HG02840 (cell line): ENCODE measurements at regions not wholly inside any gene's neighbourhood (a gene's known extent, or its start where the extent isn't known, plus 50 kb on each side); places are given as distances from the start of the nearest gene placed in this dataset.

ENCODE experiments used
- ATAC-seq: cut with Tn5 transposase; IDR thresholded peaks from one replicate; pipeline ENCODE4 v1.9.1; 2021; ENCODE audit warnings: mild to moderate bottlenecking, moderate library complexity, moderate number of reproducible peaks; ENCODE audit not compliant: unreplicated experiment, low FRiP score

DNA sequence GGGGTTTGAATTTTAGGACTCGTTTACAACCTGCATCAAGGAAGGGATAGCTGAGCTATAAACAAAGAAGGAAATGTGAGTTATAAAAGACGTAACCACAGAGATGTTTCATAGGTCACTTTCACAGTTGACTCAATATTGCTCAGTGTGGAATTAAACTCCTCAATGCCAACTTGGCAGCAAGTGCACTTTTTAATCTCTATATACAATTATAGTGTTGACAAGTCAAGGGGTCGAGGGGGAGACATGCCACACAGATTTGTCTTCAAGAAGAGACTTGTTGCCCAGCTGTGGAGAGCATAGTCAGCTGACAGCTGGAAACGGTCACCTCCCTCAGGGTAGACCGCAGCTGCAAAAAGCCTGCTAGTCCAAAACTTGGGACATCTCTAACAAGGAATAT is 163.4 kb upstream of the DMAC1 start:
- ATAC-seq: no peak

DNA sequence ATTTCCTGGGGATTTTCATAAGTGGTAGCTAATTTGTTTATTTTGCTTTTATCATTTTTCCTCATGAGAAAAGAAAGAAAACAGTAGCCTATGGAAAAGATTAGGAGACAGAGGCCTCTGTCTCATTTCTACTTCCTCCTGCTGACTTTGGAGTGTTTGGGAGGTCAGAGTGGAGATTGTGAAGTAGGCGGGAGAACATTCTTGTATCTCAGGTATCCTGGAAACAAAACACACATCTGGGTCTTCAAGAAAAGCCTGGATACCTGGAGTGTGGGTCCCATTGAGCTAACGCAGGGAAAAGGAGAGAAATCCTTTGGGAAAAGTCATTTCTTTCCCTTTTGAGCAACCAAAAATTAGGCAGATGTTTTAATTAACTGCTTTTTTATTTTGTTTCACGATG is 161.5 kb upstream of the DMAC1 start:
- no peak for ATAC-seq

DNA sequence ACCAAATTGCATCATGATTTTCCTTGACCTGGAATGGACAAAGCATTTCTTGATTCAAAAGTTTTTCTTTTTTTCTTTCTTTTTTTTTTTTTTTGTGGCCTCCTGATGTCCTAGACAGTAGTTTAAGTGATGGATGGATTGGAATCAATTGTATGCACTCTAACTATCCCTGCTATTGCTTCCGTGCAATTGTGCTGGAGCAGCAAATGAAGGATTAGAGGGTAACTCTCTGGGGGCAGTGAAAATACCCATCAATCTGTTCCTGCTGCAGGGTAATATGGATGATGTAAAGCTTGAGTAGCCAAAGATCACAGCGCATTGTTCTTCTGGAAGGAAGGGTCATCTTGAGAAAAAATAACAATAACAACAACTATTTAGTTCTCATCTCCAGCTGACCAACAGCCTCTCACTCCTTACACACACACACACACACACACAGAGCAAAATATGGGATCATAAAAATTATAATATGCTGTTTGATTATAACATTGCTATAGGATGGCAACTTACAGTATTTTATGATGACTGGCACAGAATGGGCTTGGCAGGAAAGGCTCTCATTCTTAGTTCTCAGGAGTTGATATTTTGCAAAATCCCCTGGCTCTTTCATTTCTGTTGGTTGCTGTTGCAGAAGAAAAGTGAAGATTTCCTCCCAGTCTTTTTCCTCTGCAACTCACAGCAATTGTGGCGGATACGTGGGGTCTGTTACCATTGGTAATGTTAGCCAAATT is 160.9 kb upstream of the DMAC1 start:
- ATAC-seq: no peak

DNA sequence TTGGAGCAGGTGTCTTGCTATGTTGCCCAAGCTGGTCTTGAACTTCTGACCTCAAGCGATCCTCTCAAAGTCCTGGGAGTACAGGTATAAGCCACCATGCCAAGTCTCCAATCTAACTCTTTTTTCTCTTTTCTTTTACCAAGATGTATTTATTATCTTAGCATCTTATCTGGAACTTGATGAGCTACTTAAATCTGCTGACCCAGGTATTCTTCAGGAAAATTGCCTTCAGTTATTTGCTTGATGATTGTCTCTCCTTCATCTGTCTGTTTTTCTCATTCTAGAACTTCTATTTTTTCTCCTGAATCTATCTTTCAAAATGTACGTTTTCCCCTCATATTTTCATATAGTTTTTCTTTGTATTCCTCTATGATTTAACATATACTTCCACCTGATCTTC is 158.2 kb upstream of the DMAC1 start:
- ATAC-seq: no peak

DNA sequence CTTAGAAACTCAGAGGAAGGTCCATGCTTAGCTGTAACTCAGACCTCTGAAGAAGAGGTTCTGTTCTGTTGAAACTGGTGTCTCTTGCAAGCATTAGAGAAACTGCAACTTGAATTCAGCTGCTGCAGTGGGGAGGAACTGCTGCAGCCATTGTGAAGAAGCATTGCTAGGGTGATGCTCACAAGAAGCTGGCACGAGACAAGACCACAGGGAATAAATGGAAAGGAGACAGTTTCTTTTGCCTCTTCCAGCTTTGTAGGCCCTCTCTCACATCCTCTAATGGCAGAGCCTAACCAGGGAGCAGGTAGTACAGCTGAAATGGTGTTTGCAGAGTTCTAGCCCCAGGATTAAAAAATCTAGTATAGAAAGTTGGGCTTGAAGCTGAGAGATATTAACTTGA is 148.0 kb upstream of the DMAC1 start:
- no peak for ATAC-seq

DNA sequence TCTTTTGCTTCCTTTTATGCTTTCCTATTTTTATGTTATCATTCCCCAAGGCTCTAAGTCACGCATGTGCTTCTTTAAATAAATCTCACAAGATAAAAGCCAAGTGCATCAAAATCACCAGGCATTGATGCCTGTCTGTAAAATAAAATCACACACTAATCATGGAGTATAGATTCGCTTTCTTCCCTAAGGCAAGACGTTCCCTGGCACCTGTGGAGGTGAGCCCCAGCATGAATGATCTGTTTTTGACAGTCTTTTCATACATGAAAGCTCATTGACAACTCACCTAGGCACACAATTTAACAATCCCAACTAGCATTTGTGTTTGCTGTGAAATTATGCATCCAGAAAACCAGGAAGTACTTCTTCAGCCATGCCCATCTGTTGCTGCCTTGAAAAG is 146.9 kb upstream of the DMAC1 start:
- ATAC-seq: no peak

DNA sequence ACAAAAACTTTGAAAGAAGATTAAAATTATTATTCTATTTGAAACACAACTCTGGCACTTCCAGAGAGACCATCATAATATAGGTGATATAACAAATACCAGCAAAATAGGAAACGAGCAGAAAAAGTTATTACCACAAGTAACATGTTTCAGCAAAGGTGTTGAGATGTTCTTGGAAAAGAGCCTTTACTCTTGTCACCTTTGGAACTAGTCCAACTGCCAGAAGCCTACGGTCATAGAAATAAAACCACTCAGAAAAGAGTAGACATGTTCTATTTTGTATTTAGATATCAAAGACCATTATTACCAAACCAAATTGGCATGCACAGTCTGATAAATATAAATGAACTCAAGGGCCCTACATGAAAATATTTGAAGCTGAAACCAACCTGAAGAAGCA is 145.0 kb upstream of the DMAC1 start:
- no peak for ATAC-seq

DNA sequence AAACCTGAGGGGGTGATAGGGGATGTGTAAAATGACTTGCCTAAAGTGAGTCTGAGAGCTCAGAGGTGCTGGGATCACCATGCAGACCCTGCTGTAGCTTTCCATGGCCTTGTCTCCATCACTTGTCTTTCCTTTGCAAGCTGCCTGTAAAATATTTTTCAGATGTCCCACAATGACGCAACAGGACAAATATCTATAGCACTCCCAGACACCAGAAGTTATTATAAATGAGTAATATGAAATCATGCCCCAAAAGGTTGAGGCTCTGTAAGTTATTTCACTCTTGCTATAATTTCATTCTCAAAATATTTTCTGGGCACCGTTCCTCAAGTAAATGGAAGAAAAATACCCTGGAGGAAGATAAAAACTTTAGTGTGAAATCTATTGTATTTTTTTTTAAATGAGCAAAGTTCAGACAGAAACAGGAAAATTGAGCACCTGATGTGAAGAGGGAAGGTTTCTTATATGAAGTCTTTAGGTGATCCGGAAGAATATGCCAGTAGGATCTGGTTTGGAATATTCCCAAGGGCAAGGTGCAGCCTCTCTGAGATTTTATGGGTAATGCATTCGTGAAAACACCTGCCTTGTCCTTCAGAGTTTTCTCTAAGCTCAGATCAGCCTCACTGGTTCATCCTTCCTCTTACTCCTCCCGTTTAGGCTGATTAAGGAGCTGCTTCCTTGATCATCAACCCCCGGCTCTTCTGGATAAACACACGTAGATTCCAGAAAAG is 138.3 kb upstream of the DMAC1 start:
- no peak for ATAC-seq

DNA sequence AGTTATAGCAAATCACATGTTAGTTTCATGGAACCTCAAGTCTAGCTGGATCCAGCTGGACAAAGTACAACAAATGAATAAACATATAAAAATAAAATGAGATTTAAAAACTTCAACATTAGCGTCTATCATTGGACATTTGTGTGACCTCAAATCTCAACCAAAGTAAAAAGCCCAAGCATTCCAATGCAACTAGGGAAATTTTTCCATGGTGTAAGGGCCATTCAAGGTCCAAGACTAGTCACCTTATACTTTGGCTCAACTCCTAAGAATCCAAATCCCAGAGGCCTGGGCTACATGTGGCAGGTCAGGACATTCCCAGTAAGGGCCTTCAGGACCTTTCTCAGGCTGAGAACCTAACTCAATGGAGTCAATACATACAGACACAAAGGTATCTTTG is 137.4 kb upstream of the DMAC1 start:
- no peak for ATAC-seq

DNA sequence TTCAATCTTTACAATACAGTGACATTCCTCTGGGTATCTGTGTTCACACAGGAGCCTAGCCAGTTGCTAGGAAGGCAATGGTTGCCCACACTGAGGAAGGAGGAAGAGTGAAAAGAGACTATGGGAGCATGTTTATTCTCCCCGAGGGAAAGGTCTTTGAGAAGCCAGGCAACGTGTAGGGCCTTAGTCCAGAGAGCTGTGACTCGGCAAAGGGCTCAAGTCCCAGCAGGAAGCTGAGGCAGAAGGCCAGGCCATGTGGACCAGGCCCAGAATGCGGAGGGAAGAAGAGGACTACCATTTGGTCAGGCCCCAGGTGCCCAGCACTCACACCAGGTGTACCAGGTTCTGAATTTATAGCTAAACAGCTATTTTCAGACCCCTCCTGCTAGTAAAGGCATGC is 136.6 kb upstream of the DMAC1 start:
- ATAC-seq: no peak

DNA sequence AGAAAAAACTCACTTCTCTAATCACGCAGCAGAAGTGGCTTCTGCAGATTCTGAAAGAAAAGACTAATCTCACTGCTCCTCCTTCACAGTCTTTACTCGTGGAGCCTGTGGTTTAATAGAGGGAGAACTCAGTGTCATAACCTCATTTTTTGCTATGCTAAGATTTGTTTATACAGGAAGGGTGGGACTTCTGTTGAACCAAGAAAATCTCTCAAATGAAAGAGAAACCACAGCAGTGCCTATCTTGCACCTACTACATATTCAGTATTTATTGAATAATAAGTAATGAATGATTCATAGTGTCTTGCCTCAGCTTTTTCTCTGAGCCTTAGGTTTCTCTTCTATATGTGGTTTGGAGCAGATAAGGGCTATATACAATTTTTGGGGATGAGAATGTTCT is 136.1 kb upstream of the DMAC1 start:
- ATAC-seq: no peak

DNA sequence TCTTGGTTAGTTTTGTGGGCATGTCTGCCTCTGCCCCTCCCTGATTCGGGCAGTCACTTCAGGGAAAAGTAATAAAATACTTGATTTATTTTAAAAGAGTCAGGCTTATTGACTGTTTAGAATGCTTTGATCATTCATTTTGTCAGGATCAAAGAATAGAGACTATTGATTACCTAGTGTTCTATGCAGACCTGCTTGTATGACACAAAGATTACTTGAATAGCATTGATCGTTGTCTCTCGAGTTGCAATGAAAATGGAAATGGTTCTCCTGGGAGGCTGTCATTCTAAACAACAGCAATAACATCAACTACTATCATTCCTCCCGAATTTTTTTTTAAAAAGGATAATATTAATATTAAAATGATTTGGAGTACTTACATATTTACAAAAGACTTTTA is 133.2 kb upstream of the DMAC1 start:
- ATAC-seq: no peak

DNA sequence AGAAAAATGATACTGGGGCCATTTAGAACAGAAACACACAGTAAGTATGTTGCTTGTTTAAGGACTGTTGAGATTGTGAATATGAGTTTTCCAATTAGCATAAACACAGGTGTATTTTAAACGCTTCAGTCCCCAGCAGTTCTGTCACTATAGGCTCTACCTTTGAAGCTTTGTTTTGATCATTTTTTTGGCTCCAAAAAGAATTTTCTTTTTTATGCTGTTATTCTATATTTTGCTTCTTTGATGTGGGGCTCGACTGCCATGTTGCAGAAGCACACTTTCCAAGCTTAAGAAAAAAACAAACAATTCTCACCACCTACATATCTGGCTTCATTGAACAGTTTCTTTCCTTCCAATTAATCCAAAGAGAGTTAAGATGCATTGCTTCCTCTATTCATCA is 131.0 kb upstream of the DMAC1 start:
- no peak for ATAC-seq

DNA sequence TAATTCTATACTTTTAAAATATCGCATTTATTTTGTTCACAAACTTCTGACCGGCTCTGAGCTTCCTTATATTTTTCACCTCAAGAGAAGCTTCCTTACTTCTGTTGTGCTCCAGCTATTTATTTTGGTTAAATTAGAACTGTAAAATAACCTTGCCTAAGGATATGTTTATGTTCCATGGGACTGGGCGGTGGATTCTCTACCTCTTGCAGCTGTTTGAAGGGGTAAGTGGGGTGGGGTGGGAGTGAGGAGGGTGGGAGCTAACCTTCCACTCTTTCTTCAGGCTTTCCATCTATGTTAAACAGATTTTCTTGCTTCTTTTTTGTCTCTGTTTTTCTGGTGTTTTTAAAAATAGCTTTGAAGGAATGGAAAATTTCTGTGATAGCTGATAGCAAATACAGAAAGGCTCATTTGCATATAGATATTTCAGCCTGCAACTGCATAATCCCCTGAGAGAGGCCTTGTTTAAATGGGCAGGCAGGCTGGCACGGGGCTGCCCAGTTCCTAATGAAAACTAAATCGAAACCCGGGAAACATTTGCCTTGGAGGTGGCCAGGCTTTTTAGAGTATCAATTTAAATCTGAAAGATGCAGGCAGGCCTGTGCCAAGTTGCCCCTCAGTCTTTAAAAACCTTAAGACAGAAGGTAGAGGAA is 122.1 kb upstream of the DMAC1 start:
- ATAC-seq: no peak

DNA sequence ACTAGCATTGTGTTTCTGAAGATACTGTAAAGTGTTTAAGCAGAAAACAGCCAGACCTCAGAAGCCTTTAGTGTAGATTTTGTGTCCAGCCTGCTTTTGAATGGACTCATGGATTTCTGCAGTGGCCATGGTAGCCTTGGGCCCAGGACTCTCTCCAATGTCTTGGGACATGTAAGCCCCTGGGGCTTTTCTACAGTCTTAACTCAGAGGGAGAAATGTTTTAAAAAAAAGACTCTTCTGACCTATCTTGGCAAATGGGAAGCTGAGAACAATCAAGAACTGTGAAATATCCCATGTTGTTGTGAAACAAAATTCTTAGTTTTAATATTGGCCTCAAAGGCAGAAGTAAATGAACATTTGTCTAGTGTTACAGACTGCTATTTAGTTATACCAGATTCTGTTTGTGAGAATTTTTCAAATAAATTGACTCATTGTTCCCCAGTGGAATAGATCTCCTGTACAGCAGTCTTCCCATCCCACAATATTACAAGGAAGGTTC is 112.5 kb upstream of the DMAC1 start:
- ATAC-seq: no peak

DNA sequence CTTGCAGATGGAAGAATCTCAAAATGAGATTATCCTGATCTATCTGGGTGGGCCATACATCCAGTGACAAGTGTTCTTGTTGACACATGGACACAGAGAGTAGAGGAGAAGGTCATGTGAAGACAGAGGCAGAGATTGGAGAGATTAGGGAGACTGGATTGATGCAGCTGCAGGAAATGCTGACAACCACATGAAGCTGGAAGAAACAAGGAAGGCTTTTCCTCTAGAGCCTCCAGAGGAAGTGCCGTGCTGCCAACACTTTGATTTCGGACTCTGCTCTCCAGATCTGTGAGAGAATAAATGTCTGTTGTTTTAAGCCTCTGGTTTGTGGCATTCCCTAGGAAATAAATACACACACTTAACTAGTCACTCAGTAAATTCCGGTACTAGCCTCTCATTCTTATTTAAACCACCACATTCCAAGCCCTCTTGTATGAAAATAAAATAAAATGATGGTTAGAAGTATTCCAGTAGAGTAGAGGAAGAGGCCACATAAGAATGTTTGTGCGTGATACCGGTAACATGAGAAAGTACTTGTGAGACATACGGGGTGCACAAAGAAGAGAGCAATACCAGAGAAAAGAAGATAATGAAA is 110.9 kb upstream of the DMAC1 start:
- ATAC-seq: no peak

DNA sequence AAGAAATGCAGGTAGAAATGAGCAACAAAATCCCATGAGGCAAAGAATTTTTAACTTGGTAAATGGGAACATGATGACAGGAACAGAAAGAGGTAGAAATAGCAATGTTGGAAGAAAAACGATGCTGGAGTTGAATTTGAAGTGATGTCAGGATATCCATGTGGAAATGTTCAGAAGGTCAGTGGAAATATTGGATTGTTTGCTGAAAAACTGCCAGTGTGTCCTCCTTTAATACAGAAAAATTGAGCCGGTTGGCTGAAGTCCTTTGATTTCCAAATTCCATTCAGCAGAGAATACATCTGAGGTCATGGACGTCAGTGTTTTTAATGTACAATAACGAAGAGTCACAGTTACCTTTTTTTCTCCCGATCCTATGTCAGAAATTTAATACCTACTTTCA is 110.0 kb upstream of the DMAC1 start:
- ATAC-seq: no peak

DNA sequence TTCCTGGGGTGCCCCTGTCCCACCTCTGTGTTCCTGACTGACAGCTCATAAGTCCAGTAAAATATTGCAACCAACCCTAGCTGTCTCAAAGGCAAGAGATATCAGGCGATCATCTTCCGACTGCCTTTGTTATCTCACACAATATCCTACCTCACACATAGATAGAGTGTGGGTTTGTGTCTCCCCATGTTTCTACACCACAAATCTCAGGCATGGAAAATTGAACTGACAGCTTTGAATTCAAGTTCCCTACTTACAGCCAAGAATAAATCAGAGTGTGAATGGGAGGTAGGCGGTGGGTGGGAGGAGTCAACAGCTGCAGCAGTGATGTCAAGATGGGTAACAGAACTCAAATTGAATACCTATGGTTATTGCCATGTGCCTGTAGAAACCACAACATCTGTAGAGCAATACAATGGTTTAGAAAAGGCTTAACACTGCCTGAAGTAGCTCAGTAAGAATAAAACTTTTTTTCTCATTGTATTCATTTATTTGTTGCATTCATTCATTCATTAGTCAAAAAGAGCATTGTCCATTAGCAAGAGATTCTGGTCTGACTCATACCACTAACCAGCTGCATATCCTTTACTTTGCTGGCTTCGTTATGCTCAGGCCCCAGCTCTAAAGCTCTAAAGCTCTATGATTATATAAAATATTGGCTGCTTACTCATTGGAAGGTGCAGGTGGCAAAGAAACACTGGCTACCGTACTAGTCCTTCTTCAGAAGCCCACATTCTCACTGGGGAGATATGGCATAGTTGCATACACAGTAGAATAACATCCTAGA is 108.2 kb upstream of the DMAC1 start:
- no peak for ATAC-seq

DNA sequence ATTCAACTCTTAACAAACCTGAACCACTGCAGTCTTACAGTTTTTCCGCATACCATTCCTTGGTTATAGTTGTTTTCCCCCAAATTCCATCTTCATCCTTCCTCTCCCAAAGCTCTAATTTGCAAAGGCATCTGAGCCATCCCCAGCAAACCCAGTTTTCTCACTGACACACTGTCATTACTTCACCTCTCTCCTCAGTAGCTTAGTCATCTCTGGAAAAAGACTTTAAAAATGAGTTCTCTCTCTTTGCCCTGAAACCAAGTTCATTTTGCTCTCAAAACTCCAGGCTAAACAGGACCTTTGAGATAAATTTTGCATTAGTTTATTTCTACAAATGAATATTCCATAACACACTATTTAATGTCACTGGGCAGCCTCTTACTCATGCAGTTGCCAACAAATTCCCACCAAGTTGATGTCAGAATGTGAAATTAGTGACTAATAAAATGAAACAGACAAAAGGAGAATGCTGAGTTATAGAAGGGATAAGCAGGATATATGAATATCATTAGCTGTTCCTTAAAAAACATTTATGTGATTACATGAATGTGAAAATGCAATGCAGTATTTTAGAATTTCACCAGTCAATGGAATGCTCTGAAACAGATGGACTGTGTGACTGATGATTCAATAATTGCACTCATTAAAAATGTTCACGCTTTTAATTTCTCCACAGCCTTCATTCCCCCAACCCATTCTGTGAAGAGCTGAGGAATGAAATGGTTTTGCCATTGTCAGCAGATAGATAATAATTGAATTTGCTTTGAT is 107.4 kb upstream of the DMAC1 start:
- no peak for ATAC-seq

DNA sequence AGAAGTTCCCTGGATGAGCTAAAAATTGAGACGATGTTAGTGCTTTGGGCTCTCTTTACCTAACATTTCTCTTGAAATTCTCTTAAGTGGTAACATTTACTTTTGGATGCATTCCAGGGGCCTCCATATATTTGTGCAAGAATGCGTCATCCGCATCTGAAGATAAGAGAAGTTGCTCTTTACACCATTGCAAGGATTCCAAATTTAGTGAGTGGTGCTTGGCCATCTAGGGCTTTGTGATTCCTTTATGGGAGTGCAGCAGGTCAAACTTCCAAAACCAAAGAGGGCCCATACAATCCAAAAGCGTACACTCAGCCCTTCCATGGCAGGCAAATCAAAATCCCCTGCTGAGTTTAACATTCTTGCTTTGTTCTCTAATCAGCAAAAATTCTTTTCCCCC is 102.0 kb upstream of the DMAC1 start:
- ATAC-seq: no peak
